Trophoblast cell (in vitro differentiated cells and primary cell): ENCODE measurements at regions not wholly inside any gene's neighbourhood (a gene's known extent, or its start where the extent isn't known, plus 50 kb on each side); places are given as distances from the start of the nearest gene placed in this dataset.

ENCODE experiments used
- DNase-seq, 2 donors: peaks; one replicate each; pipeline ENCODE4 v3.0.0-alpha.2; 2016
- H2AFZ ChIP-seq: 2 replicates; pipeline ENCODE4 v1.6.1; 2013; ENCODE audit warnings: low read length, moderate library complexity, mild to moderate bottlenecking; ENCODE audit not compliant: insufficient read depth, poor library complexity
- H2AK5ac ChIP-seq: 2 replicates; pipeline ENCODE4 v1.6.1; 2013; ENCODE audit warnings: mild to moderate bottlenecking, low read length
- H2BK120ac ChIP-seq: 2 replicates; pipeline ENCODE4 v1.6.1; 2013; ENCODE audit warnings: low read length, mild to moderate bottlenecking, moderate library complexity; ENCODE audit not compliant: insufficient read depth, poor library complexity
- H2BK12ac ChIP-seq: 2 replicates; pipeline ENCODE4 v1.6.1; 2013; ENCODE audit warnings: mild to moderate bottlenecking, low read length, moderate library complexity
- H2BK5ac ChIP-seq: 2 replicates; pipeline ENCODE4 v1.6.1; 2013; ENCODE audit warnings: low read length, low read depth, moderate library complexity, mild to moderate bottlenecking; ENCODE audit not compliant: poor library complexity
- H3K14ac ChIP-seq: 2 replicates; pipeline ENCODE4 v1.6.1; 2013; ENCODE audit warnings: mild to moderate bottlenecking, low read length
- H3K18ac ChIP-seq: 2 replicates; pipeline ENCODE4 v1.6.1; 2013; ENCODE audit warnings: mild to moderate bottlenecking, low read length
- H3K23ac ChIP-seq: 2 replicates; pipeline ENCODE4 v1.6.1; 2013; ENCODE audit warnings: low read length
- H3K27ac ChIP-seq: 2 replicates; pipeline ENCODE4 v1.5.1; 2013; ENCODE audit warnings: low read depth, mild to moderate bottlenecking, inconsistent platforms, low read length, moderate library complexity
- H3K27me3 ChIP-seq: 2 replicates; pipeline ENCODE4 v1.6.1; 2013; ENCODE audit warnings: inconsistent platforms, mild to moderate bottlenecking, low read length, moderate library complexity; ENCODE audit not compliant: insufficient read depth
- H3K36me3 ChIP-seq, 2 experiments: 1 replicate in 1 of 2; 2 replicates in 1 of 2; pipeline ENCODE4 v1.6.1; 2013; ENCODE audit warnings: low read length in 2 of 2, mild to moderate bottlenecking in 2 of 2, moderate library complexity in 1 of 2; ENCODE audit not compliant: insufficient read depth in 2 of 2, control insufficient read depth in 1 of 2
- H3K4ac ChIP-seq: 2 replicates; pipeline ENCODE4 v1.6.1; 2013; ENCODE audit warnings: low read depth, mild to moderate bottlenecking, low read length, moderate library complexity
- H3K4me1 ChIP-seq, 2 experiments: 1 replicate in 1 of 2; 2 replicates in 1 of 2; pipeline ENCODE4 v1.6.1; 2013; ENCODE audit warnings: low read length in 2 of 2, mild to moderate bottlenecking in 2 of 2, moderate library complexity in 1 of 2; ENCODE audit not compliant: insufficient read depth in 2 of 2, control insufficient read depth in 1 of 2
- H3K4me2 ChIP-seq: 2 replicates; pipeline ENCODE4 v1.6.1; 2013; ENCODE audit warnings: inconsistent platforms, mild to moderate bottlenecking, low read length, moderate library complexity
- H3K4me3 ChIP-seq: 2 replicates; pipeline ENCODE4 v1.5.1; 2013; ENCODE audit warnings: mild to moderate bottlenecking, low read depth, low read length, inconsistent platforms
- H3K79me1 ChIP-seq: one replicate; pipeline ENCODE4 v1.6.1; 2013; ENCODE audit warnings: low read length
- H3K79me2 ChIP-seq: 2 replicates; pipeline ENCODE4 v1.6.1; 2013; ENCODE audit warnings: low read length, mild to moderate bottlenecking; ENCODE audit not compliant: control insufficient read depth, insufficient read depth, poor library complexity
- H3K9ac ChIP-seq: 2 replicates; pipeline ENCODE4 v1.6.1; 2013; ENCODE audit warnings: mild to moderate bottlenecking, low read length
- H3K9me3 ChIP-seq: 2 replicates; pipeline ENCODE4 v1.6.1; 2013; ENCODE audit warnings: low read depth, mild to moderate bottlenecking, control low read depth, inconsistent platforms, low read length; ENCODE audit not compliant: insufficient read depth
- H4K12ac ChIP-seq: 2 replicates; pipeline ENCODE4 v1.6.1; 2013; ENCODE audit warnings: low read depth, mild to moderate bottlenecking, low read length, moderate library complexity
- H4K8ac ChIP-seq: 2 replicates; pipeline ENCODE4 v1.6.1; 2013; ENCODE audit warnings: low read depth, mild to moderate bottlenecking, low read length, moderate library complexity
- H4K91ac ChIP-seq: one replicate; pipeline ENCODE4 v1.6.1; 2013; ENCODE audit warnings: low read depth, mild to moderate bottlenecking, low read length, moderate library complexity
- WGBS: extraction: QIAGEN DNeasy Blood & Tissue Kit; methylation state at CpG from one replicate; pipeline ENCODE4 v1.1.7; 2013; ENCODE audit warnings: missing lambda C conversion rate; ENCODE audit not compliant: insufficient read length, insufficient coverage; ENCODE audit errors: extremely low coverage; 5-methylcytosine and 5-hydroxymethylcytosine counted together

DNA sequence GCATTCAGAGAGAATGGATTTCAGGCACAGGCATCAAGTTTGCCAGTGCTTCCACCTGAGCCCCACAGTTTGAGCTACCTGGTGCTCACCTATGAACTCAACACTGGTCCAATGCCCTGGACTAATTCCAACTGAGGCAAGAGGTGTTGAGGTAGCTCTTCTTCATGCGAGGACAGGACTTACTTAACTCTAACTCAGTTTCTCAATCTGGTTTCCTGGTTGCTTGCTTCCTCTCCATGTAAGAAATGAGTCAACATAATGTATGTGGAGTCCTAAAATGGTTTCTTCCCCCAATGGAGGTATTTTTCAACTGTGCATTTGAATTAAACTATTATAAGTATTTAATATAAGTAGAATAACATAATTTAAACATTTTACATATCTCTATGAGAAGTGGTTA is 523.6 kb upstream of the DAB2 start:
- Histone ChIP-seq H3K18ac (no peak overlapping the region), H3K9me3 (no peaks in the 10 kb centered on the region), H3K4me2 (no peak overlapping the region), H3K27ac (no peak overlapping the region), H4K8ac (no peak overlapping the region), H3K27me3 (no peaks in the 10 kb centered on the region), H2BK12ac (no peak overlapping the region), H3K4ac (no peak overlapping the region), H4K91ac (no peak overlapping the region), H3K4me3 (no peak overlapping the region), H4K12ac (no peak overlapping the region), H2BK120ac (no peak overlapping the region), H2BK5ac (no peak overlapping the region), H3K79me1 (no peaks in the 10 kb centered on the region), H3K9ac (no peak overlapping the region), H3K4me1 (no peaks in the 10 kb centered on the region), H3K36me3 (no peaks in the 10 kb centered on the region), H3K79me2 (no peaks in the 10 kb centered on the region), H3K14ac (no peak overlapping the region), H2AFZ (no peak overlapping the region), H3K23ac (no peak overlapping the region), H2AK5ac (no peak overlapping the region)
- DNase-seq = no peak
- no CpG with 5 or more reads among the region's 1 CpG for WGBS

DNA sequence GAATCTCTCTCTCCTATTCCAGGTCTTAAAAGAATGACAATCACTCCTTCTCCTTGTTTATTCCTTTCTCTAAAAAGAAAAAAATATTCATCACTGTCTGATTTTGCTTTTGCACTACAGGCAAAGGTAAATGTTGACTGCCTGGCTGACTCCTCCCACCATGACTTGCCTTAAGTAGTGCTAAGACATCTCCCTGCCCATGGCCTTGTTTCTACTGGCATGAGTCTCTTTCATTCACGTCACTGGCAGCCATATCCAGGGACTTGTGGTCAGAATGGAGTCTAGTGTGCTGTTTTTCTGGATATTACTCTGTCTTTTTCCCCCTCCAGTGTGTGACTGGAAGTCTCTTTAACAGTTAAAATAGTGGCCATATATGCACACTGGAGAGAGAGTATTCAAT is 522.9 kb upstream of the DAB2 start:
- Histone ChIP-seq H3K79me2 (no peaks in the 10 kb centered on the region), H3K9me3 (no peaks in the 10 kb centered on the region), H2BK120ac (no peak overlapping the region), H3K14ac (no peak overlapping the region), H3K79me1 (no peaks in the 10 kb centered on the region), H4K91ac (no peak overlapping the region), H3K36me3 (no peaks in the 10 kb centered on the region), H2BK5ac (no peak overlapping the region), H3K4ac (no peak overlapping the region), H3K23ac (no peak overlapping the region), H2AFZ (no peak overlapping the region), H3K4me2 (no peak overlapping the region), H2AK5ac (no peak overlapping the region), H3K4me3 (no peak overlapping the region), H3K27ac (no peak overlapping the region), H4K12ac (no peak overlapping the region), H4K8ac (no peak overlapping the region), H3K27me3 (no peaks in the 10 kb centered on the region), H3K18ac (no peak overlapping the region), H2BK12ac (no peak overlapping the region), H3K9ac (no peak overlapping the region), H3K4me1 (no peaks in the 10 kb centered on the region)
- no peak for DNase-seq
- WGBS = no CpG with 5 or more reads among the region's 1 CpG

DNA sequence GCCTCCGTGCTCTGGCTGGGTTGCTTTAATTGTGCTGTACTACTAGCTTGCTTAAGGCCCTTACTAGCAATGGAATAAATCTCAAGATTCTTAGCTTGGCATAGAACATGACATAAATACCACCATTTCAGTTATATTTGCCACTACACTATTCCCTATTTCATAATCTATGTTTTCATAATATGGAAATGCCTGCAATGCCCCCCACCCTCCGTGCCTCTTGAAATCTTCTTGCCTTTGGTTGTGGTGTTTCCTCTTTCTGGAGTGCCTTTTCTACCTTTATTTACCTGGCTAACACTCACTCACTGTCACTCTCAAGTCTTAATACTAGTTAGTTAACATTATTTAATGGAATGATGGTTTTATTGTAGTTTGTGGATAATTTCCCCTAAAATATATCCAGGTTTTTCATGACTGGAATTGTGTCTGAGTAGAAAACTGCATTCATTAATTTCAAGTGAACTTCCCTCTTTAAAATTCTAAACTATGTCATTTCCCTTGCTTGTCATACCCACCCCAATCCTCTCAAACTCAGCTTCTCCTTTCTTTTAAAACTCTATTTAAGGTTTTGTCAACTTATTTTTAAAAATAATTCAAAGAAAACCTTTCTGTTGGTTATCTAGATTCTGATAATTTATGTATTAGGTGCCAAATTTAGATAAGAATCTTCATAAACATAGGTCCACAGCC is 521.7 kb upstream of the DAB2 start:
- no peaks in the 10 kb centered on the region for H3K79me2 ChIP-seq
- no peaks in the 10 kb centered on the region for H3K9me3 ChIP-seq
- H3K4ac ChIP-seq = no peak overlapping the region
- H2BK5ac ChIP-seq = no peak overlapping the region
- H3K36me3 ChIP-seq = no peaks in the 10 kb centered on the region
- H3K14ac ChIP-seq = no peak overlapping the region
- no peaks in the 10 kb centered on the region for H3K79me1 ChIP-seq
- no peak overlapping the region for H3K23ac ChIP-seq
- no CpG with 5 or more reads among the region's 2 CpGs for WGBS
- H2BK120ac ChIP-seq = no peak overlapping the region
- H3K27me3 ChIP-seq = no peaks in the 10 kb centered on the region
- no peak overlapping the region for H2AK5ac ChIP-seq
- H4K91ac ChIP-seq = no peak overlapping the region
- H2BK12ac ChIP-seq = no peak overlapping the region
- DNase-seq = no peak
- no peak overlapping the region for H4K12ac ChIP-seq
- H3K18ac ChIP-seq = no peak overlapping the region
- no peak overlapping the region for H2AFZ ChIP-seq
- no peaks in the 10 kb centered on the region for H3K4me1 ChIP-seq
- no peak overlapping the region for H3K4me2 ChIP-seq
- no peak overlapping the region for H4K8ac ChIP-seq
- H3K27ac ChIP-seq = no peak overlapping the region
- no peak overlapping the region for H3K9ac ChIP-seq
- no peak overlapping the region for H3K4me3 ChIP-seq

DNA sequence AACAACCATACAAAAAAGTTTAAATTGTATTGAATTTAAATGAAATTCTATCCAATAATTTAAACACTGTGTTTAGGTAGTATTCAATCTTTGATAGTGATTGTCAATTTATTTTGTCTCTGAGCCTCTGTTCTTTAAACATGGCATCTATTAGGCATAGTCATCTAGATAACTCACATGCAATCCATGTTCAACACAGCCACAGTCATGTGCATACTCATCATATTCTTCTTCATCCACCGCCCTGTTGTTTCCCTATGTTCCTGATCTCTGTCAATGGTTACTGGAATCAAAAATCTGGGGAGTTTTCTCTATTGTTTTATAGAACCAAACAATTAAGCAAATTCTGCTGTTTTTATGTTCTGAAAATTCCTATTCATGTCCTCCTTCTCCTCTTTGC is 521.1 kb upstream of the DAB2 start:
- Histone ChIP-seq H3K18ac (no peak overlapping the region), H3K4me3 (no peak overlapping the region), H3K27ac (no peak overlapping the region), H4K12ac (no peak overlapping the region), H3K14ac (no peak overlapping the region), H3K79me2 (no peaks in the 10 kb centered on the region), H3K4me2 (no peak overlapping the region), H3K4me1 (no peaks in the 10 kb centered on the region), H3K4ac (no peak overlapping the region), H2BK12ac (no peak overlapping the region), H2AFZ (no peak overlapping the region), H2BK5ac (no peak overlapping the region), H3K79me1 (no peaks in the 10 kb centered on the region), H3K23ac (no peak overlapping the region), H3K36me3 (no peaks in the 10 kb centered on the region), H3K9me3 (no peaks in the 10 kb centered on the region), H2AK5ac (no peak overlapping the region), H4K8ac (no peak overlapping the region), H4K91ac (no peak overlapping the region), H2BK120ac (no peak overlapping the region), H3K27me3 (no peaks in the 10 kb centered on the region), H3K9ac (no peak overlapping the region)
- DNase-seq = no peak
- WGBS = no CpG with 5 or more reads among the region's 1 CpG
